K562 (cell line): ENCODE measurements at regions not wholly inside any gene's neighbourhood (a gene's known extent, or its start where the extent isn't known, plus 50 kb on each side); places are given as distances from the start of the nearest gene placed in this dataset.

Source experiments
- ATAC-seq: fragments of 200-7000 bp; cut with Tn5 transposase; 3 replicates; pipeline ENCODE4 v1.9.1; 2020; ENCODE audit warnings: moderate library complexity
- BruUV-seq: library from RNA; stranded (reverse); fragments of 400-500 nt; replicated peaks from 2 replicates; lab custom pipeline; 2021; lab: Mats Ljungman, UMichigan
- CTCF ChIA-PET: fragments of 300-600 bp; formaldehyde crosslinking; extraction: SDS; loops from one replicate; lab custom pipeline; 2021; ENCODE audit warnings: low intra/inter-chr PET ratio; lab: Yijun Ruan, JAX
- POLR2A ChIA-PET: fragments of 300-600, 350-650 bp; sonication (Branson Sonifier 250); formaldehyde crosslinking; extraction: SDS; loops from one replicate; lab custom pipeline; 2021; ENCODE audit warnings: antibody characterized with exemption, inconsistent platforms; lab: Yijun Ruan, JAX
- DNase-seq, 4 experiments: peaks; one replicate each; pipeline versions ENCODE4 v3.0.0 to v3.0.0-alpha.2; 2011 to 2018; ENCODE audit warnings: low spot score in 3 of 4, mixed read lengths in 3 of 4; ENCODE audit errors: extremely low read depth in 1 of 4
- FAIRE-seq: peaks from 2 replicates; lab custom pipeline; 2011; peaks lifted over from hg19 to GRCh38; lab: Jason Lieb, UNC
- H2AFZ ChIP-seq: 2 replicates; pipeline ENCODE4 v1.6.0; 2011; ENCODE audit warnings: low read depth, low read length, control low read depth, inconsistent platforms
- H3K27ac ChIP-seq: fragments of 200-600 bp; 3 replicates; pipeline ENCODE4 v1.8.0; 2011; ENCODE audit warnings: low read depth, mild to moderate bottlenecking, control low read depth, inconsistent platforms, low read length, moderate library complexity, mixed read lengths; ENCODE audit errors: extremely low read depth
- H3K27me3 ChIP-seq, 2 experiments: fragments of 300-600 bp in 1 of 2; 2 replicates in 1 of 2; 3 replicates in 1 of 2; pipeline versions ENCODE4 v1.6.0 to v1.8.0; 2011; ENCODE audit warnings: inconsistent platforms in 2 of 2, low read length in 2 of 2, mild to moderate bottlenecking in 1 of 2, mixed read lengths in 1 of 2, moderate library complexity in 1 of 2; ENCODE audit not compliant: control insufficient read depth in 2 of 2, insufficient read depth in 2 of 2
- H3K36me3 ChIP-seq: fragments of 300-600 bp; 3 replicates; pipeline ENCODE4 v1.8.0; 2011; ENCODE audit warnings: mild to moderate bottlenecking, low read length, inconsistent platforms; ENCODE audit not compliant: control insufficient read depth, insufficient read depth
- H3K4me1 ChIP-seq, 2 experiments: fragments of 200-600 bp in 1 of 2; replicated peaks in 1 of 2; 2 replicates in 1 of 2; 3 replicates in 1 of 2; pipeline versions ENCODE4 v1.5.1 to v1.8.0; 2011; ENCODE audit warnings: inconsistent platforms in 2 of 2, low read length in 2 of 2, mild to moderate bottlenecking in 1 of 2, mixed read lengths in 1 of 2, moderate library complexity in 1 of 2; ENCODE audit not compliant: control insufficient read depth in 2 of 2, insufficient read depth in 2 of 2
- H3K4me2 ChIP-seq: 2 replicates; pipeline ENCODE4 v1.6.1; 2011; ENCODE audit warnings: low read length, control low read depth, inconsistent platforms, mixed read lengths; ENCODE audit not compliant: insufficient read depth
- H3K4me3 ChIP-seq: fragments of 200-600 bp; sonication (generic), shearing (Covaris generic); 2 replicates; pipeline ENCODE4 v1.5.1; 2016; ENCODE audit warnings: control low read depth, inconsistent platforms
- H3K79me2 ChIP-seq: fragments of 200-600 bp; 3 replicates; pipeline ENCODE4 v1.8.0; 2011; ENCODE audit warnings: low read length, inconsistent platforms; ENCODE audit not compliant: control insufficient read depth, insufficient read depth
- H3K9ac ChIP-seq, 2 experiments: 2 replicates each; pipeline versions ENCODE4 v1.6.0 to v1.6.1; 2011; ENCODE audit warnings: low read depth in 2 of 2, low read length in 2 of 2, control low read depth in 1 of 2, inconsistent platforms in 1 of 2, mild to moderate bottlenecking in 1 of 2, mixed read lengths in 1 of 2; ENCODE audit not compliant: insufficient read depth in 1 of 2
- H3K9me1 ChIP-seq: one replicate; pipeline ENCODE4 v1.6.0; 2011; ENCODE audit warnings: inconsistent platforms, mild to moderate bottlenecking, low read length, moderate library complexity; ENCODE audit not compliant: control insufficient read depth, insufficient read depth
- H3K9me3 ChIP-seq: replicated peaks from 2 replicates; pipeline ENCODE4 v1.5.1; 2011; ENCODE audit warnings: low read depth, low read length, inconsistent platforms; ENCODE audit not compliant: control insufficient read depth, insufficient read depth
- H4K20me1 ChIP-seq: replicated peaks from 2 replicates; pipeline ENCODE4 v1.6.1; 2011; ENCODE audit warnings: low read length, inconsistent platforms, mixed read lengths; ENCODE audit not compliant: control insufficient read depth, insufficient read depth
- MNT ChIP-seq, 2 experiments: fragments of 450-650 bp; conservative IDR thresholded peaks; 2 replicates each; pipeline ENCODE4 v1.6.1; 2017; ENCODE audit warnings: mild to moderate bottlenecking in 2 of 2, moderate library complexity in 2 of 2
- NELFE ChIP-seq: IDR thresholded peaks from 2 replicates; pipeline ENCODE4 v1.6.1; 2011; ENCODE audit warnings: mild to moderate bottlenecking; ENCODE audit not compliant: insufficient read depth, insufficient read length
- RFX5 ChIP-seq: IDR thresholded peaks from 2 replicates; pipeline ENCODE4 v1.6.1; 2011; ENCODE audit warnings: low read depth, mild to moderate bottlenecking, improper control_type of control experiment, low read length
- TEAD2 ChIP-seq: fragments of 450-650 bp; IDR thresholded peaks from 2 replicates; pipeline ENCODE4 v1.6.1; 2016; ENCODE audit warnings: missing genetic modification characterization, control low read depth, missing compliant biosample characterization
- TGIF2 ChIP-seq: sonication (generic); formaldehyde crosslinking; IDR thresholded peaks from 2 replicates; pipeline ENCODE4 v1.8.1; 2022; ENCODE audit warnings: mild to moderate bottlenecking, missing genetic modification reagents, moderate library complexity
- WGBS: fragments of 100-300 bp; shearing (Covaris generic); methylation state at CpG from one replicate; pipeline ENCODE4 v1.1.6; 2016; ENCODE audit warnings: low coverage, mixed read lengths; ENCODE audit not compliant: insufficient coverage; ENCODE audit errors: missing lambda C conversion rate; 5-methylcytosine and 5-hydroxymethylcytosine counted together
- in situ Hi-C: fragments of 300-500 bp; cut with MboI; formaldehyde crosslinking; loops from 4 replicates; pipeline ENCODE4 v1.15.0; 2018; ENCODE audit warnings: inconsistent platforms, mixed read lengths
- intact Hi-C: fragments of 100-400 bp; cut with micrococcal nuclease; formaldehyde crosslinking; loops from 2 replicates; pipeline ENCODE4 v1.14.2; 2022
- TF ChIP-seq, protein P1 (sequence below): fragments of 250-450 bp; sonication (Bioruptor Pico); IDR thresholded peaks from 2 replicates; pipeline ENCODE4 v1.8.0; 2022; ENCODE audit warnings: inconsistent platforms, mild to moderate bottlenecking, moderate library complexity, borderline replicate concordance

DNA sequence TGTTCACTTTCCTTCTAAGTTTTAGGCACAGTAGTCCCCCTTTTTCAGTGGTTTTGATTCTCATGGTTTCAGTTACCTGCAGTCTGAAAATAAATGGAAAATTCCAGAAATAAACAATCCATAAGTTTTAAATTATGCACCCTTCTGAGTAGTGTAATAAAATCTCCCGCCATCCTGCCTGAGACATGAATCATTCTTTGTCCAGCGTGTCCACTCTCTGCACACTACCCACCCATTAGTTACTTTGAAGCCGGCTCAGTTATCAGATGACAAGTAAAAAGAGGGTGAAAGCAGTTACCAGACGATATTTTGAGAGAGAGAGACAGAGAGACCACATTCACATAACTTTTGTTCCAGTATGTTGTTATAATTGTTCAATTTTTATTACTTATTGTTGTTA, 400.5 kb downstream of the TMX3 start:
- Histone ChIP-seq H3K27me3 (no peaks in the 10 kb centered on the region), H3K4me1 (no peaks in the 10 kb centered on the region), H3K9me3 (no peaks in the 10 kb centered on the region), H3K79me2 (no peaks in the 10 kb centered on the region), H3K36me3 (no peaks in the 10 kb centered on the region), H3K9me1 (no peaks in the 10 kb centered on the region), H4K20me1 (no peaks in the 10 kb centered on the region), H3K9ac (no peak overlapping the region), H2AFZ (no peak overlapping the region), H3K27ac (no peak overlapping the region), H3K4me3 (no peak overlapping the region), H3K4me2 (no peak overlapping the region)
- ATAC-seq (no peak), FAIRE-seq (no peak), DNase-seq (no peak)
- TF ChIP-seq TGIF2 (CRISPR knock-in tag) = no peak
- no peak for TF ChIP-seq RFX5
- no peak for TF ChIP-seq NELFE
- TF ChIP-seq TEAD2 (tag) = no peak
- TF ChIP-seq MNT (conservative IDR thresholded peaks at IDR 0.05) = no peak
- TF ChIP-seq, protein P1, sequence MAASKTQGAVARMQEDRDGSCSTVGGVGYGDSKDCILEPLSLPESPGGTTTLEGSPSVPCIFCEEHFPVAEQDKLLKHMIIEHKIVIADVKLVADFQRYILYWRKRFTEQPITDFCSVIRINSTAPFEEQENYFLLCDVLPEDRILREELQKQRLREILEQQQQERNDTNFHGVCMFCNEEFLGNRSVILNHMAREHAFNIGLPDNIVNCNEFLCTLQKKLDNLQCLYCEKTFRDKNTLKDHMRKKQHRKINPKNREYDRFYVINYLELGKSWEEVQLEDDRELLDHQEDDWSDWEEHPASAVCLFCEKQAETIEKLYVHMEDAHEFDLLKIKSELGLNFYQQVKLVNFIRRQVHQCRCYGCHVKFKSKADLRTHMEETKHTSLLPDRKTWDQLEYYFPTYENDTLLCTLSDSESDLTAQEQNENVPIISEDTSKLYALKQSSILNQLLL = no peak
- intact Hi-C loops (no loop called here), in situ Hi-C loops (no loop called here)
- no TSS peak for BruUV-seq
- 0% methylated on average over 3 of the region's 4 CpGs for WGBS
- ChIA-PET CTCF (no interaction called here), POLR2A (no interaction called here)
